GM12878 (cell line): ENCODE measurements at regions not wholly inside any gene's neighbourhood (a gene's known extent, or its start where the extent isn't known, plus 50 kb on each side); places are given as distances from the start of the nearest gene placed in this dataset.

Source experiments
- ATF3 ChIP-seq: IDR thresholded peaks from 2 replicates; pipeline ENCODE4 v1.6.1; 2011; ENCODE audit warnings: low read depth, mild to moderate bottlenecking, low read length, moderate library complexity, borderline replicate concordance; ENCODE audit errors: extremely low read depth
- ATF7 ChIP-seq: fragments of 450-650 bp; IDR thresholded peaks from 2 replicates; pipeline ENCODE4 v1.6.1; 2016; ENCODE audit warnings: low read depth, mild to moderate bottlenecking
- BCL11A ChIP-seq: IDR thresholded peaks from 2 replicates; pipeline ENCODE4 v1.6.1; 2011; ENCODE audit warnings: low read depth, low read length
- BHLHE40 ChIP-seq, 2 experiments: fragments of 450-650 bp in 1 of 2; IDR thresholded peaks; 2 replicates each; pipeline ENCODE4 v1.6.1; 2011 to 2017; ENCODE audit warnings: low read depth in 2 of 2, borderline replicate concordance in 1 of 2, improper control_type of control experiment in 1 of 2, low read length in 1 of 2, mild to moderate bottlenecking in 1 of 2
- BRCA1 ChIP-seq: IDR thresholded peaks from 2 replicates; pipeline ENCODE4 v1.6.1; 2011; ENCODE audit warnings: low read depth, low read length, improper control_type of control experiment
- CBFB ChIP-seq: IDR thresholded peaks from 2 replicates; pipeline ENCODE4 v1.6.1; 2016; ENCODE audit warnings: antibody characterized with exemption, low read depth
- DPF2 ChIP-seq: fragments of 450-650 bp; IDR thresholded peaks from 2 replicates; pipeline ENCODE4 v1.6.1; 2017; ENCODE audit warnings: mild to moderate bottlenecking
- GATAD2B ChIP-seq: fragments of 450-650 bp; conservative IDR thresholded peaks from 2 replicates; pipeline ENCODE4 v1.6.1; 2017; ENCODE audit warnings: low read depth, mild to moderate bottlenecking, moderate library complexity
- HDAC6 ChIP-seq: fragments of 200-600 bp; sonication (generic); IDR thresholded peaks from one replicate; pipeline ENCODE4 v1.8.0; 2017; ENCODE audit warnings: antibody characterized with exemption; ENCODE audit not compliant: unreplicated experiment
- IKZF1 ChIP-seq: fragments of 450-650 bp; conservative IDR thresholded peaks from 2 replicates; pipeline ENCODE4 v1.6.1; 2017; ENCODE audit warnings: antibody characterized with exemption, mild to moderate bottlenecking
- MEF2A ChIP-seq: IDR thresholded peaks from 2 replicates; pipeline ENCODE4 v1.6.1; 2011; ENCODE audit warnings: low read depth, mild to moderate bottlenecking, low read length, moderate library complexity; ENCODE audit not compliant: insufficient read depth
- MEF2B ChIP-seq: fragments of 450-650 bp; IDR thresholded peaks from 2 replicates; pipeline ENCODE4 v1.6.1; 2018; ENCODE audit warnings: mild to moderate bottlenecking, moderate library complexity; ENCODE audit not compliant: partially characterized antibody, poor library complexity, severe bottlenecking
- POLR2AphosphoS2 ChIP-seq: IDR thresholded peaks from 2 replicates; pipeline ENCODE4 v1.6.1; 2011; ENCODE audit warnings: low read depth, mild to moderate bottlenecking, low read length, improper control_type of control experiment, moderate library complexity
- RELA ChIP-seq: fragments of 450-650 bp; IDR thresholded peaks from 2 replicates; pipeline ENCODE4 v1.8.0; 2014; ENCODE audit warnings: borderline replicate concordance; ENCODE audit not compliant: partially characterized antibody
- RFX5 ChIP-seq: IDR thresholded peaks from 2 replicates; pipeline ENCODE4 v1.6.1; 2011; ENCODE audit warnings: low read depth, low read length, improper control_type of control experiment
- SMAD1 ChIP-seq: fragments of 450-650 bp; IDR thresholded peaks from 2 replicates; pipeline ENCODE4 v1.6.1; 2018; ENCODE audit warnings: mild to moderate bottlenecking, low read depth; ENCODE audit not compliant: partially characterized antibody
- SPI1 ChIP-seq: IDR thresholded peaks from 2 replicates; pipeline ENCODE4 v1.6.1; 2011; ENCODE audit warnings: low read depth, mild to moderate bottlenecking, low read length, moderate library complexity, borderline replicate concordance; ENCODE audit not compliant: insufficient read depth
- SREBF1 ChIP-seq: IDR thresholded peaks from 2 replicates; pipeline ENCODE4 v1.6.1; 2012; ENCODE audit warnings: mild to moderate bottlenecking, low read length
- SUZ12 ChIP-seq: fragments of 200-600 bp; sonication (generic); IDR thresholded peaks from one replicate; pipeline ENCODE4 v1.6.1; 2018; ENCODE audit warnings: antibody characterized with exemption, mild to moderate bottlenecking; ENCODE audit not compliant: unreplicated experiment
- TARDBP ChIP-seq: IDR thresholded peaks from 2 replicates; pipeline ENCODE4 v1.6.1; 2016; ENCODE audit warnings: borderline replicate concordance
- ZNF217 ChIP-seq: fragments of 450-650 bp; IDR thresholded peaks from 2 replicates; pipeline ENCODE4 v1.6.1; 2017; ENCODE audit warnings: antibody characterized with exemption, mild to moderate bottlenecking
- ZNF592 ChIP-seq: fragments of 450-650 bp; IDR thresholded peaks from 2 replicates; pipeline ENCODE4 v1.6.1; 2017; ENCODE audit warnings: mild to moderate bottlenecking, moderate library complexity
- ZZZ3 ChIP-seq: IDR thresholded peaks from 2 replicates; pipeline ENCODE4 v1.6.1; 2011; ENCODE audit warnings: low read depth; ENCODE audit not compliant: control insufficient read depth, insufficient read length

GRCh38 chr9:99368341-99369326 is 146.6 kb downstream of the SEC61B start (continued):
- no peak for TF ChIP-seq HDAC6
- TF ChIP-seq TARDBP: no peak
- TF ChIP-seq MEF2B: peak; percentile 98
- peak; percentile 50 to 72; a peak in 3 of 4 replicates for TF ChIP-seq BHLHE40 (IDR thresholded peaks at IDR 0.05; ENCODE audit: borderline replicate concordance in 1 of 2, low read depth in 2 of 2, low read length in 1 of 2)
- TF ChIP-seq ATF3: no peak
- no peak for TF ChIP-seq ZNF217
- TF ChIP-seq POLR2AphosphoS2: no peak
- TF ChIP-seq DPF2: peak; percentile 42; the same call in 1 of the 2 replicates
- no peak for TF ChIP-seq RFX5
- no peak for TF ChIP-seq ZNF592
- no peak for TF ChIP-seq ZZZ3
- TF ChIP-seq RELA: peak; percentile 80
- peak; percentile 79 for TF ChIP-seq BCL11A
- TF ChIP-seq SREBF1: no peak
- no peak for TF ChIP-seq SUZ12
- peak; percentile 99 for TF ChIP-seq MEF2A
- TF ChIP-seq CBFB: peak; percentile 50; the same call in 1 of the 2 replicates
- no peak for TF ChIP-seq SMAD1
- no peak for TF ChIP-seq SPI1
- peak; percentile 64 for TF ChIP-seq ATF7
- TF ChIP-seq GATAD2B: peak; percentile 29; the same call in 1 of the 2 replicates
- TF ChIP-seq IKZF1: peak; percentile 91
- TF ChIP-seq BRCA1: no peak
